Activated effector memory CD4-positive, alpha-beta T cell treated with Interleukin-2 at 50 U/mL for 16 hours (primary cell): ENCODE measurements at regions not wholly inside any gene's neighbourhood (a gene's known extent, or its start where the extent isn't known, plus 50 kb on each side); places are given as distances from the start of the nearest gene placed in this dataset.
"Not testable (repeated sequence)": the region's sequence is repeated elsewhere in the genome, so short reads cannot be mapped to it uniquely, and the experiment has no call there.

Experiments used
- DNase-seq: peaks from one replicate; pipeline ENCODE4 v3.0.0-alpha.2; 2020

DNA sequence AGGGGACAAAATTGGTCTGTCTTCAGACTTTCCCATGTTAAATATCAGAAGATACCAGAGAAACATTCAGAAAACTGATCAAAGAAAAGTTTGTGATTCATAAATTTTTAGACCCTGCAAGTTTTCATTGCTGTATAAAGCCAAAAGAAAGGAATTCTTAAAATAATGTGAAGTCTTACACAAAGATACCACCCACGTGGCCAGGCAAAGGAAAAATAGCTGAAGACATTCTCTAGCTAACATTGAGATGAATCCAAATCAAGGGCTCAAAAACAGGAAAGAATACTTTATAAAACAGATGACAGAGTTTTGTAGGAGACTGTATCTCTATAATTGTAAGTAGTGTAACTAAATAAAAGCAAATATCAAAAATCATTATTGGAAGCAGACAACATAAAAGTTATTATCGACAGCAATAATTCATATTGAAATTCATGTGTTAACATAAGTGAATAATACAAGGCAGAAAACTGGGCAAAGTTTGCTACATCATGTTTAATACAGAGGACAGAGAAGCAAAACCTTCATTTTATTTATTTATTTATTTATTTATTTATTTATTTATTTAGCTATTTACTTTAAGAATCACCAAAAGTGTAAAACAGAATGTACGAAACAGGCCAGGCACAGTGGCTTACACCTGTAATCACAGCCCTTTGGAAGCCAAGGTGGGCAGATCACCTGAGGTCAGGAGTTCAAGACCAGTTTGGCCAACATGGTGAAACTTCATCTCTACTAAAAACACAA is 204.6 kb upstream of the SLIT2 start:
- no peak for DNase-seq

- no peak for DNase-seq
Measured at GRCh38 chr4:20046179-20046578, 205.5 kb upstream of the SLIT2 start.

- no peak for DNase-seq
Measured at GRCh38 chr4:20044966-20045365, 206.7 kb upstream of the SLIT2 start.

GRCh38 chr4:20044502-20044911 is 207.2 kb upstream of the SLIT2 start:
- no peak for DNase-seq

DNA sequence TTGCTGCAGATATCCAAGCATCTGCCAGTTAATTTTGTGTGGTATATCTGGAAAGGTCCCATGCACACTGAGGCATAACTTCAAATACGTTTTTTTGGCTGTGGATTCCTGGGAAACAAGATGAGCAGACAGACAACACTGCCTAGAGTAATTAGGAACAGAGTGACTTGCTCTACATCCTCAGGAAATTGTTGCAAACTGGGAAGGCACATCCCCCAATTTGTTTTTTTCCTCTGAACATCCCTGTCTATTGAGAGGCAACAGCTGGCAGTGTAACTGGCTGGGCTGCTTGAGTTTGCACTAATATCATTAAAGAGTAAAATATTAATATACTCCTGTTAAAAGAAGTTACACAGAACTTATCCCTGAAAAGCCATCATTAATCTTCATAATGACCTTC is 207.7 kb upstream of the SLIT2 start:
- DNase-seq, result no peak

DNA sequence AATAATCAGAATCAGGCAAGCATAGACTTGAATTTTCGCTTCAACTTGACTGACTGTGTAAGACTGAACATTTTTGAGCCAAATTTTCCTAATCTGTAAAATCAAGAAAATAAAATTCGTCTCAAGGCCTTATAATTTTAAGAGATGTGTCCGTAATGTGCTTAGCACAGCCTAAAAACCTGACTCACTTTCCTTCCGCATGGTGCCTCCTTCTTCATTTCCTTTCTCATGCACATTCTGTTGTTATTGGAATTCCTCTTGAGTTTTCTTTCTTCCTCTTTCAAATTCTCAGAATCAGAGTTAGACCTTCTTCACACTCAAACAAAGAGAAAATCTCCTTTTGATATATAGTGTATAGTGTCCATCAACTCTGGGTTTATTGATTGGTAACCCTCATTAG is 208.9 kb upstream of the SLIT2 start:
- no peak for DNase-seq

- no peak for DNase-seq
Measured at GRCh38 chr4:20041839-20042407, 209.8 kb upstream of the SLIT2 start.

DNA sequence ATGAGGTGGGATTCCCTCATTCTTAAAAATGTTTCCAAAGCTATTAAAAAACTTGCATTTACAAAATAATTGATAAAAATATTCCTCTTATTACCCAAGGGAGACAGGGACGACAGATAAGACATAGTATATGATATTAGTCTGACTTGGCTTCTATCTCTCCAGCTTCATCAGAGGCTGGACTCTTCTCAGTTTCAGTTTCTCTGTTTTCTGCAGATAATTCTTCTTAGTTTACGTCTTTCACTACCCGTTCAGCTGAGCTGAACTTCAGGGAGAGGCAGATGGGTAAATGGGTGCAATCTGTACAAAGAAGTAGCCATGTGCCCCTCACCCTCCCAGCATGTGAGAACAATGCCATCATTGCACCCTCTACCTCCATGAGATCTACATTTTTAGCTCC is 214.0 kb upstream of the SLIT2 start:
- DNase-seq, result no peak

DNA sequence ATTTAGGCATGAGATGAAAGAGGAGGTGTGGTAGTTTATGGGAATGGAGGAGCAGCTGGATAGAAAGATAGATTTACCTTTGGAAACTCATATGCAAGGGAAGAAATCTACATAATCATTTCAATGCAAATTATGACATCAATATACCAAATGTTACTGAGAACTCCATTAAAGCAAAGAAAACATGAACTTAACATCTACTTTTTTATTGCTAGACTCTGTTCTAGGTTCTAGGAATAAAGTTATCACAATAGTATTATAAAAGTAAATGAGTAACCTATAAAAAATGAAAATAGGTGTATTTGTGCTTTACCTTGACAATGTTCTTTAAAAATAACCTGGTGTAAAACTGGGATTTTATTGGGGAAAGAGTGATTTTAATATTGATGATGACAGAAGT is 221.6 kb upstream of the SLIT2 start:
- DNase-seq, result no peak

DNA sequence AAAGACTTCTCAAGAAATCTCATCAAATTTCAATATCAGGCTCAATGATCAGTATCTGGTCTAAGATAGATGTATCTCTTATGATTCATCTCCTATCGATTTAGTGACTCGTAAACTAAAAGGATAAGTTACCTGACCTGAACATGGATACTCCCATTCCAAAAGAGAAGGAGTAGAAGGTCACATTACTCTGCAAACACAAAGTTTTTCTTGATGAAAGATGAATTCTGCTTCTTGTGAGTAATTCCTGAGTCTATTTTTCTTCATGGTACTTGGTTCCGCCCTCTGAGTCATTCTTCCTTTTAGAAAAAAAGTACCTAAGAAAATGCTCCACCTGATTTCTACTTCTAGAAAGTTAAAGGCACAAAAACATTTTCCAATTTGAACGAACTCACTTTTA is 223.1 kb upstream of the SLIT2 start:
- DNase-seq, result no peak

DNA sequence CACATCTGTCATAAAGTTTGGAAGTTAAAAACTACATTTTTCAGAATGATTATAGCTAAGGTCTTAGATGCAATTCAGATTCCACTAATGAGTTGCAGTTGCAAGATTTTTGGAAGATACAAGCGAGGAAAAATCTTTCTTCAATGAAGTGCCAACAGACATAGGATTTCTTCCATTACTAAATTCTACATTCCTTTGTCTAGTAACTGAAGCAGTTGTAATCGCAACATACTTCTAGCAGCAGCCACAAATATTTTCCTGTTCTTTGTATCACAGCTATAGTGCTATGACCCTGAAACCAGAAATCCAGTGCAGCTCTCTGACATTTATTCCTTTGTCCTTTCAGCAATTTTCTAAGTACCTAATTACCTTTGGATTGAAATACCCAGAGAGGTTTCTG is 225.2 kb upstream of the SLIT2 start:
- no peak for DNase-seq

DNA sequence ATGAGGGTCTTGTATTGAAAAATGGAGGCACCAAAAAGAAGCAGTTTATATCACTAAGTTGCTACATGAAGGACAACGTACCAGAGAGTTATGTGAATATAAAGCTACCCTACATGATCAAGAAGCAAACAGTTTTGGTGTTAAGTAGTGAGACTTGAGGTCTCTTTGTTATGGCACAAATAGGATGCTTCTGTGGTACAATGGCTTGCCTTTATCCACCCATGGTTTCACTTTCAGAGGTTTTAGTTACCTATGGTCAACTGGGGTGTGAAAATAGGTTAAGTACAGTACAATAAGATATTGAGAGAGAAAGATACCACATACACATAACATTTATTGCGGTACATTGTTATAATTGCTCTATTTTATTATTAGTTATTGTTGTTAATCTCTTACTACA is 229.2 kb upstream of the SLIT2 start:
- DNase-seq, result no peak

- DNase-seq, result no peak
Measured at GRCh38 chr4:20020056-20020455, 231.6 kb upstream of the SLIT2 start.

- no peak for DNase-seq
Measured at GRCh38 chr4:20019310-20020015, 232.2 kb upstream of the SLIT2 start.

DNA sequence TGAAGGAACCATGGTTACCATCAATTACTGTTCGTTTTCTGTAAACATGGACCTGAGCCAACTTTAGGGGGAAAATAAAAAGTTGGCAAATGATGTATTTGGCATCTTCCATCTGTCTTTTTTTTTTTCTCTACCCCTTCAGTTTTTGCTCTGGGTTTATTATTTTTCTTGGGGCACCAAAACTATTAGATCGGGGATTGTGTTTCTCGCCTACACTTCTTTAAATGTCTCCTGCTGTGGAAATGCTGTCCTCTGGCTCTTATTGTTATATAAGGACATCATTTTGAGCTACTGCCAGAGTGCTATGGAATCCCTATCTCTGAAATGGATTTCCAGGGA is 234.0 kb upstream of the SLIT2 start:
- DNase-seq, result no peak

- DNase-seq, result no peak
Measured at GRCh38 chr4:20017070-20017776, 234.5 kb upstream of the SLIT2 start.

DNA sequence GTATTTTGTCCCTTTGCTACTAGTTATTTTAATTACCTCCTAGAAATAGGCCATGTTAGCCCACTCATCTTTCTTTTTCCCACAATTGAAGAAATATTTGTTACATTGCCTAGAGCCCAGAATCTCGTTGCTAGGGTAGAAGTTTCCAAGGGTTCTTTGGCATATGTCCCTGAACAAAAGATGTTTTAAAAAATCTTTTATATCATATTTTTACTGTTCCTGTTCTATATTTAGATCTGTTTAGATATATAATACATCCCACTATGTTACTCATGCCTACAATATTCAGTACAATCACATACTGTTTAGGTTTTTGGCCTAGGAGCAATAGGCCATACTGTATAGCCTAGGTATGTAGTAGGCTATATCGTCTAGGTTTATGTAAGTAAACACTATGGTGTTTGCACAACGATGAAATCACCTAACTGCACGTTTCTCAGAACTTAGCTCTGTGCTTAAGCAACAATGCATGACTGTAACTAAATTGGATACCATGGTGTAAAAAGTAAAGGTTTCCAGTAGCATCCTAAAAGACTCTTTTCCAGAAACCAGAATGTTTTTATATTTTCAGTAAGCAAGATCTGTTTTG is 236.0 kb upstream of the SLIT2 start:
- DNase-seq, result no peak

GRCh38 chr4:20003836-20004558 is 247.7 kb upstream of the SLIT2 start:
- DNase-seq, result not testable (repeated sequence)

GRCh38 chr4:19999775-20000414 is 251.8 kb upstream of the SLIT2 start:
- no peak for DNase-seq

- DNase-seq, result no peak
Measured at GRCh38 chr4:19999276-19999675, 252.4 kb upstream of the SLIT2 start.

- DNase-seq, result no peak
Measured at GRCh38 chr4:19993242-19993641, 258.5 kb upstream of the SLIT2 start.

- no peak for DNase-seq
Measured at GRCh38 chr4:19992471-19993093, 259.1 kb upstream of the SLIT2 start.
